ENCODE measurements at regions not wholly inside any gene's neighbourhood (a gene's known extent, or its start where the extent isn't known, plus 50 kb on each side); places are given as distances from the start of the nearest gene placed in this dataset.

DNA sequence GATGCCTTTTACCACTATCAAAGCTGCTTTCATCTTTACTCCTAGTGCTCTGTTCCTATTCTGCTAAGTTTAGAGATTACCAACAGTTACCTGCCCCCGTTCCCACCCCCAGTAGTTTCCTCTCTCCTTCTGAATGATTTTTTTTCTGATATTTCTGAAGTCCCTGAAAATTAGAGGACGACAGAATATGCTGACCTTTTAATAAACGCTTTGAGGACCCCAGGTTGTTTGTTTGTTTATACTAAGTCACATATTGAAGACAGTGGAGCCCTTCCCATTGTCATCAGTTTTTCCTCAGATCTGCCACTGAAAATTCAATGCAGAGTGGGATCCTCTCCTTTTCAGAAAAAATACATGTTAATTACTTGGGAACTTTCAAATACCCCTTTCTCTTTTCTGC lies 1039.3 kb upstream of the AGA start:
- Histone ChIP-seq H3K4me3 (replicated peaks in 1 of 3) (no peak overlapping the region), H3K4me1 (no peaks in the 10 kb centered on the region), H3K36me3 (no peaks in the 10 kb centered on the region), H3K9me3 (no peaks in the 10 kb centered on the region), H3K27me3 (no peaks in the 10 kb centered on the region), H3K27ac (no peak overlapping the region)
- 56 to 72% methylated on average over 3 of the region's 3 CpGs for WGBS, 2 donors
- TF ChIP-seq, protein P1, sequence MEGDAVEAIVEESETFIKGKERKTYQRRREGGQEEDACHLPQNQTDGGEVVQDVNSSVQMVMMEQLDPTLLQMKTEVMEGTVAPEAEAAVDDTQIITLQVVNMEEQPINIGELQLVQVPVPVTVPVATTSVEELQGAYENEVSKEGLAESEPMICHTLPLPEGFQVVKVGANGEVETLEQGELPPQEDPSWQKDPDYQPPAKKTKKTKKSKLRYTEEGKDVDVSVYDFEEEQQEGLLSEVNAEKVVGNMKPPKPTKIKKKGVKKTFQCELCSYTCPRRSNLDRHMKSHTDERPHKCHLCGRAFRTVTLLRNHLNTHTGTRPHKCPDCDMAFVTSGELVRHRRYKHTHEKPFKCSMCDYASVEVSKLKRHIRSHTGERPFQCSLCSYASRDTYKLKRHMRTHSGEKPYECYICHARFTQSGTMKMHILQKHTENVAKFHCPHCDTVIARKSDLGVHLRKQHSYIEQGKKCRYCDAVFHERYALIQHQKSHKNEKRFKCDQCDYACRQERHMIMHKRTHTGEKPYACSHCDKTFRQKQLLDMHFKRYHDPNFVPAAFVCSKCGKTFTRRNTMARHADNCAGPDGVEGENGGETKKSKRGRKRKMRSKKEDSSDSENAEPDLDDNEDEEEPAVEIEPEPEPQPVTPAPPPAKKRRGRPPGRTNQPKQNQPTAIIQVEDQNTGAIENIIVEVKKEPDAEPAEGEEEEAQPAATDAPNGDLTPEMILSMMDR (IDR thresholded peaks at IDR 0.05): no peak
- no peak for TF ChIP-seq POLR2A (IDR thresholded peaks at IDR 0.05)
- intact Hi-C loops (cut with DNase I): no loop called here
- DNase-seq: no peak

DNA sequence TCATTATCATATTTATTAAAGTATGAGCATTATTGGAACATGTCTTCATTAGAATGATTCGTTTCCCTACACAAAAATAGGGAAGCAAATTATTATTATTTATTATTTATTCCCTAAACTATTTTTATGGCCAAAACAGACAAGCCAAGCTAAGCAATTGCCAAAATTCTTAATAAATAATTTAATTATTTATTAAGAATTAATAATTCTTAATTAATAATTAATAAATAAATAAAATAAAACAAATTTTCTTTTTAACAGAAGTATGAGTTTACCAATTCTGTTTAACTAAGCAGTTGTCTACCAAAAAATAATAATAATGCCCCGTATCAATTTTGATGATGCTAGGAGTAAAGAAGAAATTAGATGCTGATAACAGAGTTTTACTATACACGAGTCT lies 1080.8 kb upstream of the AGA start:
- Histone ChIP-seq H3K4me3 (replicated peaks in 1 of 3) (no peak overlapping the region), H3K9me3 (no peaks in the 10 kb centered on the region), H3K27me3 (no peaks in the 10 kb centered on the region), H3K27ac (no peak overlapping the region), H3K36me3 (no peaks in the 10 kb centered on the region), H3K4me1 (no peaks in the 10 kb centered on the region)
- 72 to 91% methylated on average over 3 of the region's 3 CpGs for WGBS, 2 donors
- TF ChIP-seq POLR2A (IDR thresholded peaks at IDR 0.05): no peak
- TF ChIP-seq, protein P1 (IDR thresholded peaks at IDR 0.05): no peak
- DNase-seq: no peak
- intact Hi-C loops (cut with DNase I): no loop called here

DNA sequence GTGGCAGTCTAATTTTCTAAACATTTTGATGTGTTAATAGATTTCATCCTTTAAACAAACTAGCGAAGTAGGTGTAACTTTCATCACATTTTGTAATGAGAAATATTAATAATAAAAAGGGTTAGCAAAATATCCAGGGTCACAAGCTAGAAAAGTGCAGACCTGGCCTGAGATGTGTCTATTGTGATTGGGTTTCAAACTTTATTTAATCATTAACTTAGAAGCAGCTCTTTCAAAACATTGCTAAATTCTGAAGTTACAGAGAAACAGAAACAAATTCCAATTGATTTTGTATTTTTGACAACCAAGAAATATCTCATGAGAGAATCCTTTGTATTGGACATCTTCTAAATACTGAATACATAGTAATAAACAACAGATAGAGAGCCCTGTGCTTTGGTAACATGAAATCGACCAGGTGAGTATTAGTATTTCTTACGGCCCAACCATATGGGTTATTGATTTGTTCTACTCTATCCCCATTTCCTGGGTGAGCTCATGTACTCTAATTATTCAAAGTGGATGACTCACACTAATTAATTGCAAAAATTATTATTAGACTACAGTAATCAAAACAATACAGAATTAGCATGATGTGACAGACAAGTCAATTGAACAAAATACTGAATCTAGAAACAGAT lies 1093.8 kb upstream of the AGA start:
- no peaks in the 10 kb centered on the region for H3K27me3 ChIP-seq
- H3K4me3 ChIP-seq (replicated peaks in 1 of 3): no peak overlapping the region
- TF ChIP-seq, protein P1 (IDR thresholded peaks at IDR 0.05): no peak
- no peak for TF ChIP-seq POLR2A (IDR thresholded peaks at IDR 0.05)
- H3K27ac ChIP-seq: no peak overlapping the region
- intact Hi-C loops (cut with DNase I): no loop called here
- no peaks in the 10 kb centered on the region for H3K36me3 ChIP-seq
- 60 to 72% methylated on average over 3 of the region's 3 CpGs for WGBS, 2 donors
- DNase-seq: no peak
- H3K4me1 ChIP-seq: no peaks in the 10 kb centered on the region
- H3K9me3 ChIP-seq: no peaks in the 10 kb centered on the region

DNA sequence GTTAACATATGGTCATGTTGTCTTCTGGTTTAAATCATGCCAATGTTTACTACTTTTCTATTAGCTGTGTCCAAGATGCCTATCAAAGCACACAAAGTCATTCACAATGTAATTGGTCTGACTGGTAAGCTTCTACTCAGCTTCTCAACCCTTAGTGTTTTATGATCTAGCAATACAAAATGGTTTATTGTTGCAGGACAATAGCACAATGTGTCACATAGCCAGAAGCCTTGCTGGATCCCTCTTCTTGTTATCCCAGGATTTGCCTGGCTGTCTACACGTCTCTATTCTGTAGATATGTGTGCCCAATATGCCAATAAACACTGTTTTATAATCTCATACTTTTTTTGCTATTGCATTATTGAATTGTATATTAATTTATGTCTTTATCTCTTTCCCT lies 1111.0 kb upstream of the AGA start:
- Histone ChIP-seq H3K36me3 (no peaks in the 10 kb centered on the region), H3K27me3 (no peaks in the 10 kb centered on the region), H3K9me3 (no peaks in the 10 kb centered on the region), H3K4me1 (no peaks in the 10 kb centered on the region), H3K27ac (no peak overlapping the region), H3K4me3 (replicated peaks in 1 of 3) (no peak overlapping the region)
- no peak for DNase-seq
- TF ChIP-seq POLR2A (IDR thresholded peaks at IDR 0.05): no peak
- TF ChIP-seq, protein P1 (IDR thresholded peaks at IDR 0.05): no peak
- WGBS, 2 donors: 0 to 56% methylated on average over 1 of the region's 1 CpG
- intact Hi-C loops (cut with DNase I): no loop called here

DNA sequence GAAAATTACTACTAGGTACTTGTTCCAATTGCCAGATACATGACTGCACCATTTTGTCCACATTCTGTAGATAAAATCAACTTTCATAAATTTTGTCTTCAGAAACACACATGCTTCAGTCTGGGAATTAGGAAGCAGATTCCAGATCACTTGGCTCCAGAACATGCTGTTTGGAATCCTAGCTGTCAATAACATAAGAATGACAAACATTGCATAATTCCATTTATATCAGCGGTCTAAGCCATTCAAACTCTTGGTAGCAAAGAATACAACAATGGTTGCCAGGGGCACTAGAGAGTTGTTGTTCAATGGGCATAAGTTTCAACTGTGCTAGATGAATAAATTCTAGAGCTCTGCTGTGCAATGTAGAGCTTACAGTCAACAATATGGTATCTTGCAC lies 1112.1 kb upstream of the AGA start:
- H3K9me3 ChIP-seq: no peaks in the 10 kb centered on the region
- no peak for TF ChIP-seq POLR2A (IDR thresholded peaks at IDR 0.05)
- TF ChIP-seq, protein P1 (IDR thresholded peaks at IDR 0.05): no peak
- H3K4me1 ChIP-seq: no peaks in the 10 kb centered on the region
- no peak overlapping the region for H3K27ac ChIP-seq
- intact Hi-C loops (cut with DNase I): no loop called here
- no peaks in the 10 kb centered on the region for H3K27me3 ChIP-seq
- no peaks in the 10 kb centered on the region for H3K36me3 ChIP-seq
- DNase-seq: no peak
- no peak overlapping the region for H3K4me3 ChIP-seq (replicated peaks in 1 of 3)
- 62 to 84% methylated on average over 1 of the region's 1 CpG for WGBS, 2 donors
